HFFc6 (cell line): ENCODE measurements at regions not wholly inside any gene's neighbourhood (a gene's known extent, or its start where the extent isn't known, plus 50 kb on each side); places are given as distances from the start of the nearest gene placed in this dataset.

Experiments
- DNase-seq: peaks from one replicate; pipeline ENCODE4 v3.0.0-alpha.2; 2018
- H3K27ac Mint-ChIP-seq: 2 replicates; pipeline ENCODE4 v1.8.0; 2020; ENCODE audit warnings: mild to moderate bottlenecking, mixed read lengths
- H3K27me3 Mint-ChIP-seq: 2 replicates; pipeline ENCODE4 v1.8.0; 2021; ENCODE audit warnings: mild to moderate bottlenecking, moderate library complexity, mixed read lengths; ENCODE audit not compliant: insufficient read depth
- H3K36me3 Mint-ChIP-seq: 2 replicates; pipeline ENCODE4 v1.8.0; 2021; ENCODE audit warnings: low read depth, mixed read lengths
- H3K4me1 Mint-ChIP-seq: 2 replicates; pipeline ENCODE4 v1.8.0; 2020; ENCODE audit warnings: low read depth, mixed read lengths
- H3K4me3 Mint-ChIP-seq: 2 replicates; pipeline ENCODE4 v1.8.0; 2020; ENCODE audit warnings: mild to moderate bottlenecking, moderate library complexity, mixed read lengths
- H3K9me3 Mint-ChIP-seq: 2 replicates; pipeline ENCODE4 v1.8.0; 2020; ENCODE audit warnings: mild to moderate bottlenecking, mixed read lengths
- CTCF ChIP-seq: fragments of 200-600 bp; sonication (generic); IDR thresholded peaks from 2 replicates; pipeline ENCODE4 v1.5.0; 2021; ENCODE audit warnings: antibody characterized with exemption, mild to moderate bottlenecking

- H3K4me3 Mint-ChIP-seq, result no peak overlapping the region
- no peak for DNase-seq
- no peaks in the 10 kb centered on the region for H3K9me3 Mint-ChIP-seq
- TF ChIP-seq CTCF, result no peak
- H3K27ac Mint-ChIP-seq, result no peak overlapping the region
- peaks cover 5% of the 10 kb centered on the region; the same call in 1 of the 2 replicates for H3K27me3 Mint-ChIP-seq
- H3K4me1 Mint-ChIP-seq, result no peaks in the 10 kb centered on the region
- H3K36me3 Mint-ChIP-seq, result no peaks in the 10 kb centered on the region
These were observed 956.3 kb upstream of the SOX9 start for GRCh38 chr17:71164561-71164960.

- no peak for TF ChIP-seq CTCF
- no peak for DNase-seq
- no peaks in the 10 kb centered on the region for H3K4me1 Mint-ChIP-seq
- no peaks in the 10 kb centered on the region for H3K9me3 Mint-ChIP-seq
- no peak overlapping the region for H3K4me3 Mint-ChIP-seq
- no peaks in the 10 kb centered on the region for H3K36me3 Mint-ChIP-seq
- peaks cover 5% of the 10 kb centered on the region; the same call in 1 of the 2 replicates for H3K27me3 Mint-ChIP-seq
- H3K27ac Mint-ChIP-seq, result no peak overlapping the region
These were observed 954.5 kb upstream of the SOX9 start for GRCh38 chr17:71166311-71166710.

- Mint-ChIP-seq H3K27me3 (peaks cover 5% of the 10 kb centered on the region; the same call in 1 of the 2 replicates), H3K4me3 (no peak overlapping the region)
- no peak for TF ChIP-seq CTCF
These were observed 952.6 kb upstream of the SOX9 start for GRCh38 chr17:71168053-71168741.

GRCh38 chr17:71170070-71170469, 950.8 kb upstream of the SOX9 start:
- DNase-seq, result no peak
- Mint-ChIP-seq H3K27ac (no peak overlapping the region), H3K27me3 (peaks cover 5% of the 10 kb centered on the region; the same call in 1 of the 2 replicates), H3K4me3 (no peak overlapping the region), H3K36me3 (no peaks in the 10 kb centered on the region), H3K9me3 (no peaks in the 10 kb centered on the region), H3K4me1 (0 out of 2 replicates have a peak, but pooled peaks cover 8% of the 10 kb centered on the region)
- no peak for TF ChIP-seq CTCF

More at GRCh38 chr17:71168053-71168741, 952.6 kb upstream of the SOX9 start:
- Mint-ChIP-seq H3K27ac (no peak overlapping the region), H3K36me3 (no peaks in the 10 kb centered on the region), H3K9me3 (no peaks in the 10 kb centered on the region), H3K4me1 (0 out of 2 replicates have a peak, but pooled peaks cover 8% of the 10 kb centered on the region)
- DNase-seq, result no peak

GRCh38 chr17:71171270-71171669, 949.5 kb upstream of the SOX9 start:
- Mint-ChIP-seq H3K27ac (no peak overlapping the region), H3K27me3 (peaks cover 5% of the 10 kb centered on the region), H3K4me3 (no peak overlapping the region), H3K36me3 (no peaks in the 10 kb centered on the region), H3K4me1 (0 out of 2 replicates have a peak, but pooled peaks cover 8% of the 10 kb centered on the region), H3K9me3 (no peaks in the 10 kb centered on the region)
- no peak for TF ChIP-seq CTCF
- DNase-seq, result no peak
